HepG2 (cell line): ENCODE measurements at regions not wholly inside any gene's neighbourhood (a gene's known extent, or its start where the extent isn't known, plus 50 kb on each side); places are given as distances from the start of the nearest gene placed in this dataset.

ENCODE experiments used
- ATAC-seq: fragments of 200-7000 bp; cut with Tn5 transposase; 3 replicates; pipeline ENCODE4 v1.9.1; 2020; ENCODE audit warnings: mild to moderate bottlenecking, moderate library complexity
- BruUV-seq: library from RNA; stranded (reverse); fragments of 400-500 nt; replicated peaks from 2 replicates; lab custom pipeline; 2021; lab: Mats Ljungman, UMichigan
- CTCF ChIA-PET: fragments of 300-600 bp; formaldehyde crosslinking; extraction: SDS; loops from one replicate; lab custom pipeline; 2021; ENCODE audit warnings: low total read pairs, inconsistent platforms, low intra/inter-chr PET ratio; lab: Yijun Ruan, JAX
- POLR2A ChIA-PET: fragments of 350-600 bp; sonication (Branson Sonifier 250); formaldehyde crosslinking; loops from one replicate; lab custom pipeline; 2020; ENCODE audit warnings: antibody characterized with exemption, inconsistent platforms; lab: Yijun Ruan, JAX
- DNase-seq: peaks from one replicate; pipeline ENCODE4 v3.0.0-alpha.2; 2015; ENCODE audit warnings: low spot score
- FAIRE-seq: peaks from 3 replicates; lab custom pipeline; 2011; peaks lifted over from hg19 to GRCh38; lab: Jason Lieb, UNC
- H2AFZ ChIP-seq: one replicate; pipeline ENCODE4 v1.6.1; 2011; ENCODE audit warnings: low read length, inconsistent platforms
- H3K27ac ChIP-seq: fragments of 300-600 bp; 3 replicates; pipeline ENCODE4 v1.8.0; 2011; ENCODE audit warnings: mixed run types, mild to moderate bottlenecking, mixed read lengths, low read length, inconsistent platforms; ENCODE audit not compliant: insufficient read depth; ENCODE audit errors: extremely low read length
- H3K27me3 ChIP-seq, 2 experiments: fragments of 200-600 bp in 1 of 2; 2 replicates in 1 of 2; 3 replicates in 1 of 2; pipeline versions ENCODE4 v1.6.0 to v1.8.0; 2011; ENCODE audit warnings: low read length in 2 of 2, mild to moderate bottlenecking in 2 of 2, moderate library complexity in 2 of 2, inconsistent platforms in 1 of 2; ENCODE audit not compliant: insufficient read depth in 2 of 2, control insufficient read depth in 1 of 2
- H3K36me3 ChIP-seq, 2 experiments: fragments of 200-600 bp in 1 of 2; replicated peaks in 1 of 2; 2 replicates in 1 of 2; 3 replicates in 1 of 2; pipeline versions ENCODE4 v1.5.1 to v1.8.0; 2011; ENCODE audit warnings: low read length in 2 of 2, inconsistent platforms in 1 of 2; ENCODE audit not compliant: insufficient read depth in 2 of 2, control insufficient read depth in 1 of 2
- H3K4me1 ChIP-seq: 2 replicates; pipeline ENCODE4 v1.5.1; 2012; ENCODE audit warnings: low read length, inconsistent platforms; ENCODE audit not compliant: insufficient read depth
- H3K4me2 ChIP-seq: 2 replicates; pipeline ENCODE4 v1.6.0; 2011; ENCODE audit warnings: low read depth, low read length, inconsistent platforms
- H3K4me3 ChIP-seq, 3 experiments: fragments of 200-600 bp in 1 of 3; sonication (generic), shearing (Covaris generic) in 1 of 3; replicated peaks in 1 of 3; 2 replicates each; pipeline ENCODE4 v1.5.1; 2011 to 2016; ENCODE audit warnings: low read length in 3 of 3, inconsistent platforms in 2 of 3, low read depth in 2 of 3, mild to moderate bottlenecking in 2 of 3, control low read depth in 1 of 3, mixed read lengths in 1 of 3; ENCODE audit not compliant: insufficient read depth in 1 of 3
- H3K79me2 ChIP-seq: one replicate; pipeline ENCODE4 v1.6.1; 2011; ENCODE audit warnings: low read length, inconsistent platforms; ENCODE audit not compliant: insufficient read depth
- H3K9ac ChIP-seq: 2 replicates; pipeline ENCODE4 v1.6.0; 2011; ENCODE audit warnings: mild to moderate bottlenecking, low read depth, low read length, inconsistent platforms; ENCODE audit not compliant: insufficient read depth
- H3K9me3 ChIP-seq: 2 replicates; pipeline ENCODE4 v1.5.1; 2012; ENCODE audit warnings: mild to moderate bottlenecking, low read length
- H4K20me1 ChIP-seq: 2 replicates; pipeline ENCODE4 v1.6.0; 2011; ENCODE audit warnings: inconsistent platforms, mild to moderate bottlenecking, low read length, moderate library complexity; ENCODE audit not compliant: insufficient read depth
- CBFB ChIP-seq: sonication (generic); formaldehyde crosslinking; IDR thresholded peaks from 2 replicates; pipeline ENCODE4 v1.4.0; 2020; ENCODE audit warnings: missing genetic modification reagents
- MLLT10 ChIP-seq: sonication (generic); formaldehyde crosslinking; IDR thresholded peaks from 2 replicates; pipeline ENCODE4 v1.4.0; 2020; ENCODE audit warnings: missing genetic modification reagents
- NBN ChIP-seq: fragments of 450-650 bp; conservative IDR thresholded peaks from 2 replicates; pipeline ENCODE4 v1.6.1; 2017
- RCOR2 ChIP-seq: IDR thresholded peaks from 2 replicates; pipeline ENCODE4 v1.6.1; 2016; ENCODE audit warnings: missing biosample characterization, missing genetic modification reagents
- SETDB1 ChIP-seq: sonication (generic); formaldehyde crosslinking; IDR thresholded peaks from 2 replicates; pipeline ENCODE4 v1.5.1; 2020; ENCODE audit warnings: missing genetic modification reagents, mild to moderate bottlenecking, borderline replicate concordance
- SMARCE1 ChIP-seq: fragments of 450-650 bp; IDR thresholded peaks from 2 replicates; pipeline ENCODE4 v1.6.1; 2017; ENCODE audit warnings: borderline replicate concordance
- TBP ChIP-seq: sonication (generic); formaldehyde crosslinking; IDR thresholded peaks from 2 replicates; pipeline ENCODE4 v1.5.0; 2020; ENCODE audit warnings: missing genetic modification reagents
- ZC3H4 ChIP-seq: sonication (generic); formaldehyde crosslinking; IDR thresholded peaks from 2 replicates; pipeline ENCODE4 v1.4.0; 2020; ENCODE audit warnings: missing genetic modification reagents, borderline replicate concordance
- ZNF17 ChIP-seq: sonication (generic); formaldehyde crosslinking; IDR thresholded peaks from 2 replicates; pipeline ENCODE4 v1.5.0; 2020; ENCODE audit warnings: mild to moderate bottlenecking, missing genetic modification reagents
- ZNF225 ChIP-seq: sonication (generic); formaldehyde crosslinking; IDR thresholded peaks from 2 replicates; pipeline ENCODE4 v1.4.0; 2020; ENCODE audit warnings: mild to moderate bottlenecking, missing genetic modification reagents
- ZNF468 ChIP-seq: sonication (generic); formaldehyde crosslinking; IDR thresholded peaks from 2 replicates; pipeline ENCODE4 v1.8.0; 2022; ENCODE audit warnings: mild to moderate bottlenecking, moderate library complexity, missing genetic modification reagents
- ZNF672 ChIP-seq: sonication (generic); formaldehyde crosslinking; IDR thresholded peaks from 2 replicates; pipeline ENCODE4 v1.8.1; 2022; ENCODE audit warnings: missing genetic modification reagents
- ZNF7 ChIP-seq: IDR thresholded peaks from 2 replicates; pipeline ENCODE4 v1.6.1; 2016; ENCODE audit warnings: missing biosample characterization, missing genetic modification reagents
- ZNF749 ChIP-seq: sonication (generic); formaldehyde crosslinking; IDR thresholded peaks from 2 replicates; pipeline ENCODE4 v1.8.0; 2022; ENCODE audit warnings: mild to moderate bottlenecking, missing genetic modification reagents, moderate library complexity, borderline replicate concordance
- ZSCAN30 ChIP-seq: sonication (generic); formaldehyde crosslinking; IDR thresholded peaks from 2 replicates; pipeline ENCODE4 v1.5.0; 2020; ENCODE audit warnings: mild to moderate bottlenecking, missing genetic modification reagents
- WGBS: methylation state at CpG from one replicate; pipeline ENCODE4 v1.1.6; 2017; ENCODE audit warnings: low lambda C conversion rate; 5-methylcytosine and 5-hydroxymethylcytosine counted together
- in situ Hi-C: cut with HindIII; loops from 2 replicates; pipeline ENCODE4 v1.10.0; 2017; ENCODE audit warnings: low pct_unique_long_range_greater_than_20kb; ENCODE audit not compliant: extremely low pct_ligation_motif_present
- intact Hi-C: fragments of 100-400 bp; cut with micrococcal nuclease; formaldehyde crosslinking; loops from one replicate; pipeline ENCODE4 v1.10.0; 2022; ENCODE audit not compliant: unreplicated experiment
- TF ChIP-seq, protein P1 (sequence below): IDR thresholded peaks from 2 replicates; pipeline ENCODE4 v1.6.1; 2016; ENCODE audit warnings: missing genetic modification reagents, missing compliant biosample characterization
- TF ChIP-seq, protein P2 (sequence below): sonication (generic); formaldehyde crosslinking; IDR thresholded peaks from 2 replicates; pipeline ENCODE4 v1.4.0; 2020; ENCODE audit warnings: mild to moderate bottlenecking, low read depth, missing genetic modification reagents

DNA sequence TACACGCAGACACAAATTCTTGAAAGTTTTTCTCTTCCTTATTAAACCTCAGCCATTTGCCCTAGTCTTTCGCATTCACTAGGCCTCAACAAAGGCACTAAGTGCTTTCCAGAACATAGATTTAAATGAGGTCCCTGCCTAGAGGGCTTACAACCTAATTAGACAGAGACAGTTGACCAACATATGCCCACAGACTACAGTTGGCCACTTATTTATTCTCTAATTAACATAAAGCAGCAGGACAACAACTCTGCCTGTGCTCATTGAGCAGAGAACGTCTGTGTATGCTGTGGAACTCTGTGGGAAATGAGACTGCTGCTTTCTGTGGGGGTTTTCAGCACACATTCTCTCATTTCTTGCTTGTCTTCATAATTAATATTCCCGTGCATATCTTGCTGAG is 303.0 kb upstream of the TACR3 start (continued):
- no peak for TF ChIP-seq ZNF468 (CRISPR knock-in tag)
- TF ChIP-seq TBP: no peak
- TF ChIP-seq ZNF225 (CRISPR knock-in tag): no peak
- TF ChIP-seq, protein P1, sequence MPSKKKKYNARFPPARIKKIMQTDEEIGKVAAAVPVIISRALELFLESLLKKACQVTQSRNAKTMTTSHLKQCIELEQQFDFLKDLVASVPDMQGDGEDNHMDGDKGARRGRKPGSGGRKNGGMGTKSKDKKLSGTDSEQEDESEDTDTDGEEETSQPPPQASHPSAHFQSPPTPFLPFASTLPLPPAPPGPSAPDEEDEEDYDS (CRISPR knock-in tag): no peak
- TF ChIP-seq SETDB1 (CRISPR knock-in tag): no peak
- no peak for TF ChIP-seq ZNF749 (CRISPR knock-in tag)
- TF ChIP-seq ZC3H4 (CRISPR knock-in tag): no peak
- TF ChIP-seq ZNF672 (CRISPR knock-in tag): no peak
- no peak for TF ChIP-seq RCOR2 (CRISPR knock-in tag)
- no peak for TF ChIP-seq ZSCAN30 (CRISPR knock-in tag)

DNA sequence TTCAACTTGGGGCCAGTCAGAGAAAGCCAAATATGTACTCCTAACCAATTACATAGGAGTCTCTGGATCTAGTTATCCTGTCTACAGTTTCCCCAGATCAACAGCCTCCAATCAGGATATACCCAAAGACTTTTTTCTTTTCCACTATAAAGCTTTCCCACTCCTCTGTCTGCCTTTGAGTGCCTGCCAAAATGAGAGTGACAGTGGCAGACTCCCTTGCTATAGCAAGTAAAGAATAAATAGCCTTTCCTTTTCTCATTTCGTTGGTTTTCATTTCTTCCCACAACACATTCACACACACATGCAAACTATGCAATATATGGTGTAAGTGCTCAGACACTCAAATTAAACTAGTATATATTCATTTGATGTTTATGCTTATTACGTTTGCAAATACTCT is 302.4 kb upstream of the TACR3 start:
- 1% methylated on average over 2 of the region's 2 CpGs for WGBS
- H3K4me1 ChIP-seq: no peaks in the 10 kb centered on the region
- DNase-seq: no peak
- H3K9ac ChIP-seq: no peak overlapping the region
- intact Hi-C loops: no loop called here
- in situ Hi-C loops: no loop called here
- no peak overlapping the region for H2AFZ ChIP-seq
- no peak for TF ChIP-seq MLLT10 (CRISPR knock-in tag)
- no peak for TF ChIP-seq NBN
- TF ChIP-seq SMARCE1: no peak
- TF ChIP-seq ZNF7: no peak
- no peak for TF ChIP-seq CBFB (CRISPR knock-in tag)
- TF ChIP-seq ZNF17 (CRISPR knock-in tag): no peak
- TF ChIP-seq, protein P2, sequence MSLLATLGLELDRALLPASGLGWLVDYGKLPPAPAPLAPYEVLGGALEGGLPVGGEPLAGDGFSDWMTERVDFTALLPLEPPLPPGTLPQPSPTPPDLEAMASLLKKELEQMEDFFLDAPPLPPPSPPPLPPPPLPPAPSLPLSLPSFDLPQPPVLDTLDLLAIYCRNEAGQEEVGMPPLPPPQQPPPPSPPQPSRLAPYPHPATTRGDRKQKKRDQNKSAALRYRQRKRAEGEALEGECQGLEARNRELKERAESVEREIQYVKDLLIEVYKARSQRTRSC (CRISPR knock-in tag): no peak
- BruUV-seq: no TSS peak
- H3K27ac ChIP-seq: no peak overlapping the region
- no peaks in the 10 kb centered on the region for H4K20me1 ChIP-seq
- H3K9me3 ChIP-seq: no peaks in the 10 kb centered on the region
- ChIA-PET CTCF (no interaction called here), POLR2A (no interaction called here)
- FAIRE-seq: no peak
- no peak overlapping the region for H3K4me3 ChIP-seq
- H3K27me3 ChIP-seq: no peaks in the 10 kb centered on the region
- no peaks in the 10 kb centered on the region for H3K36me3 ChIP-seq
- H3K79me2 ChIP-seq: no peaks in the 10 kb centered on the region
- ATAC-seq: no peak
- H3K4me2 ChIP-seq: no peak overlapping the region
